HG03159 (cell line): ENCODE measurements at regions not wholly inside any gene's neighbourhood (a gene's known extent, or its start where the extent isn't known, plus 50 kb on each side); places are given as distances from the start of the nearest gene placed in this dataset.

Source experiments
- ATAC-seq: cut with Tn5 transposase; IDR thresholded peaks from one replicate; pipeline ENCODE4 v1.9.1; 2021; ENCODE audit warnings: mild to moderate bottlenecking, moderate library complexity; ENCODE audit not compliant: unreplicated experiment

- ATAC-seq, result no peak
Measured at GRCh38 chr22:49574205-49574880, 253.3 kb downstream of the BRD1 start.

- no peak for ATAC-seq
Measured at GRCh38 chr22:49573109-49573765, 254.4 kb downstream of the BRD1 start.

GRCh38 chr22:49571326-49571725 is 256.3 kb downstream of the BRD1 start:
- no peak for ATAC-seq

GRCh38 chr22:49570032-49570848 is 257.4 kb downstream of the BRD1 start:
- no peak for ATAC-seq

- no peak for ATAC-seq
Measured at GRCh38 chr22:49569286-49570031, 258.2 kb downstream of the BRD1 start.

GRCh38 chr22:49568751-49569285 is 258.9 kb downstream of the BRD1 start:
- ATAC-seq, result no peak

- ATAC-seq, result no peak
Measured at GRCh38 chr22:49567899-49568750, 259.5 kb downstream of the BRD1 start.

GRCh38 chr22:49566693-49567092 is 261.0 kb downstream of the BRD1 start:
- ATAC-seq, result no peak

- no peak for ATAC-seq
Measured at GRCh38 chr22:49566141-49566541, 261.5 kb downstream of the BRD1 start.

- no peak for ATAC-seq
Measured at GRCh38 chr22:49565516-49565855, 262.2 kb downstream of the BRD1 start.

- no peak for ATAC-seq
Measured at GRCh38 chr22:49564666-49565515, 262.8 kb downstream of the BRD1 start.

- no peak for ATAC-seq
Measured at GRCh38 chr22:49564054-49564453, 263.6 kb downstream of the BRD1 start.

- no peak for ATAC-seq
Measured at GRCh38 chr22:49562685-49563249, 264.9 kb downstream of the BRD1 start.

- ATAC-seq, result no peak
Measured at GRCh38 chr22:49561976-49562375, 265.7 kb downstream of the BRD1 start.

GRCh38 chr22:49561338-49561737 is 266.3 kb downstream of the BRD1 start:
- ATAC-seq, result no peak

GRCh38 chr22:49555526-49555925 is 272.1 kb downstream of the BRD1 start:
- ATAC-seq, result no peak

GRCh38 chr22:49554741-49555140 is 272.9 kb downstream of the BRD1 start:
- ATAC-seq, result no peak

- ATAC-seq, result no peak
Measured at GRCh38 chr22:49554296-49554625, 273.4 kb downstream of the BRD1 start.
